GM18505 (cell line): ENCODE measurements at regions not wholly inside any gene's neighbourhood (a gene's known extent, or its start where the extent isn't known, plus 50 kb on each side); places are given as distances from the start of the nearest gene placed in this dataset.

Experiments used
- ATAC-seq: cut with Tn5 transposase; IDR thresholded peaks from one replicate; pipeline ENCODE4 v1.9.1; 2021; ENCODE audit not compliant: unreplicated experiment
- POLR2A ChIP-seq: IDR thresholded peaks from 4 replicates; pipeline ENCODE4 v1.6.1; 2011; ENCODE audit warnings: borderline replicate concordance; ENCODE audit not compliant: insufficient read depth, insufficient read length; ENCODE audit errors: extremely low read depth

- no peak for TF ChIP-seq POLR2A
- no peak for ATAC-seq
These were observed 403.0 kb upstream of the ID2 start for GRCh38 chr2:8278709-8279354.

- no peak for ATAC-seq
- no peak for TF ChIP-seq POLR2A
These were observed 402.4 kb upstream of the ID2 start for GRCh38 chr2:8279506-8279905.

GRCh38 chr2:8281234-8281633 lies 400.6 kb upstream of the ID2 start:
- ATAC-seq, result no peak
- no peak for TF ChIP-seq POLR2A

- TF ChIP-seq POLR2A, result no peak
- ATAC-seq, result no peak
These were observed 399.7 kb upstream of the ID2 start for GRCh38 chr2:8281950-8282857.

- ATAC-seq, result no peak
- no peak for TF ChIP-seq POLR2A
These were observed 399.0 kb upstream of the ID2 start for GRCh38 chr2:8282858-8283252.

GRCh38 chr2:8285081-8285480 lies 396.8 kb upstream of the ID2 start:
- TF ChIP-seq POLR2A, result no peak
- ATAC-seq, result no peak

GRCh38 chr2:8285898-8286297 lies 396.0 kb upstream of the ID2 start:
- no peak for ATAC-seq
- TF ChIP-seq POLR2A, result no peak

GRCh38 chr2:8288206-8288605 lies 393.6 kb upstream of the ID2 start:
- no peak for ATAC-seq
- TF ChIP-seq POLR2A, result no peak

- TF ChIP-seq POLR2A, result no peak
- no peak for ATAC-seq
These were observed 392.7 kb upstream of the ID2 start for GRCh38 chr2:8289111-8289510.

- ATAC-seq, result no peak
- TF ChIP-seq POLR2A, result no peak
These were observed 391.0 kb upstream of the ID2 start for GRCh38 chr2:8290771-8291352.

GRCh38 chr2:8296306-8296705 lies 385.6 kb upstream of the ID2 start:
- no peak for ATAC-seq
- TF ChIP-seq POLR2A, result no peak

GRCh38 chr2:8297376-8298231 lies 384.3 kb upstream of the ID2 start:
- TF ChIP-seq POLR2A, result no peak
- ATAC-seq, result no peak

GRCh38 chr2:8298783-8299182 lies 383.1 kb upstream of the ID2 start:
- no peak for TF ChIP-seq POLR2A
- ATAC-seq, result peak; percentile 29

- no peak for TF ChIP-seq POLR2A
- ATAC-seq, result no peak
These were observed 381.6 kb upstream of the ID2 start for GRCh38 chr2:8300216-8300615.

GRCh38 chr2:8300905-8301304 lies 381.0 kb upstream of the ID2 start:
- ATAC-seq, result no peak
- TF ChIP-seq POLR2A, result no peak
